GM12878 (cell line): ENCODE measurements at regions not wholly inside any gene's neighbourhood (a gene's known extent, or its start where the extent isn't known, plus 50 kb on each side); places are given as distances from the start of the nearest gene placed in this dataset.

ENCODE experiments used
- ATAC-seq: fragments of 200-7000 bp; cut with Tn5 transposase; 3 replicates; pipeline ENCODE4 v1.9.1; 2020; ENCODE audit warnings: mild to moderate bottlenecking, moderate library complexity
- BruUV-seq: library from RNA; stranded (reverse); fragments of 400-500 nt; replicated peaks from 2 replicates; lab custom pipeline; 2021; lab: Mats Ljungman, UMichigan
- CTCF ChIA-PET: fragments of 300-600 bp; sonication (Branson Sonifier 250); formaldehyde crosslinking; extraction: SDS; loops from one replicate; lab custom pipeline; 2021; ENCODE audit warnings: inconsistent platforms; lab: Yijun Ruan, JAX
- POLR2A ChIA-PET: fragments of 350-600 bp; formaldehyde crosslinking; extraction: SDS; loops from one replicate; lab custom pipeline; 2021; ENCODE audit warnings: inconsistent platforms; lab: Charles Lee
- RAD21 ChIA-PET: fragments of 300-600 bp; sonication (Branson Sonifier 250); formaldehyde crosslinking; loops from one replicate; lab custom pipeline; 2023; ENCODE audit warnings: antibody characterized with exemption; ENCODE audit not compliant: unreplicated experiment; lab: Charles Lee
- SMC1A ChIA-PET: fragments of 300-600 bp; sonication (Branson Sonifier 250); formaldehyde crosslinking; loops from one replicate; lab custom pipeline; 2023; ENCODE audit not compliant: unreplicated experiment, uncharacterized antibody; lab: Charles Lee
- DNase-seq: peaks from one replicate; pipeline ENCODE4 v3.0.0-alpha.2; 2011; ENCODE audit warnings: low read depth, low spot score
- FAIRE-seq: peaks from 3 replicates; lab custom pipeline; 2011; peaks lifted over from hg19 to GRCh38; lab: Jason Lieb, UNC
- H2AFZ ChIP-seq: 2 replicates; pipeline ENCODE4 v1.6.0; 2011; ENCODE audit warnings: low read depth, low read length, control low read depth; ENCODE audit not compliant: control insufficient read depth
- H3K27ac ChIP-seq: 2 replicates; pipeline ENCODE4 v1.5.1; 2011; ENCODE audit warnings: control low read depth; ENCODE audit not compliant: control insufficient read depth, insufficient read depth
- H3K27me3 ChIP-seq, 2 experiments: replicated peaks in 1 of 2; 2 replicates each; pipeline versions ENCODE4 v1.6.0 to v1.6.1; 2011; ENCODE audit warnings: low read length in 1 of 2; ENCODE audit not compliant: control insufficient read depth in 2 of 2, insufficient read depth in 2 of 2
- H3K36me3 ChIP-seq, 2 experiments: 2 replicates each; pipeline ENCODE4 v1.5.1; 2011; ENCODE audit warnings: low read length in 1 of 2; ENCODE audit not compliant: control insufficient read depth in 2 of 2, insufficient read depth in 2 of 2
- H3K4me1 ChIP-seq: 2 replicates; pipeline ENCODE4 v1.6.1; 2011; ENCODE audit warnings: mild to moderate bottlenecking, low read length, moderate library complexity, mixed read lengths; ENCODE audit not compliant: control insufficient read depth, insufficient read depth
- H3K4me2 ChIP-seq: 2 replicates; pipeline ENCODE4 v1.6.0; 2011; ENCODE audit warnings: control low read depth; ENCODE audit not compliant: control insufficient read depth, insufficient read depth
- H3K4me3 ChIP-seq: fragments of 200-600 bp; sonication (generic); 2 replicates; pipeline ENCODE4 v1.5.1; 2016
- H3K79me2 ChIP-seq: 2 replicates; pipeline ENCODE4 v1.6.0; 2011; ENCODE audit warnings: low read length; ENCODE audit not compliant: control insufficient read depth, insufficient read depth
- H3K9ac ChIP-seq: 2 replicates; pipeline ENCODE4 v1.8.0; 2011; ENCODE audit warnings: low read length, control low read depth, mixed read lengths; ENCODE audit not compliant: control insufficient read depth, insufficient read depth
- H3K9me3 ChIP-seq: replicated peaks from 3 replicates; pipeline ENCODE4 v1.5.1; 2011; ENCODE audit warnings: mild to moderate bottlenecking, low read length; ENCODE audit not compliant: control insufficient read depth, insufficient read depth
- H4K20me1 ChIP-seq: 2 replicates; pipeline ENCODE4 v1.6.0; 2011; ENCODE audit not compliant: control insufficient read depth, insufficient read depth
- ATF3 ChIP-seq: IDR thresholded peaks from 2 replicates; pipeline ENCODE4 v1.6.1; 2011; ENCODE audit warnings: low read depth, mild to moderate bottlenecking, low read length, moderate library complexity, borderline replicate concordance; ENCODE audit errors: extremely low read depth
- CBFB ChIP-seq: IDR thresholded peaks from 2 replicates; pipeline ENCODE4 v1.6.1; 2016; ENCODE audit warnings: antibody characterized with exemption, low read depth
- DPF2 ChIP-seq: fragments of 450-650 bp; IDR thresholded peaks from 2 replicates; pipeline ENCODE4 v1.6.1; 2017; ENCODE audit warnings: mild to moderate bottlenecking
- EED ChIP-seq: sonication (generic); IDR thresholded peaks from 2 replicates; pipeline ENCODE4 v1.6.1; 2016; ENCODE audit warnings: antibody characterized with exemption, low read depth
- FOS ChIP-seq: IDR thresholded peaks from 3 replicates; pipeline ENCODE4 v1.6.1; 2011; ENCODE audit warnings: borderline replicate concordance; ENCODE audit not compliant: insufficient read length; ENCODE audit errors: extremely low read depth
- HDGF ChIP-seq: fragments of 450-650 bp; IDR thresholded peaks from 2 replicates; pipeline ENCODE4 v1.6.1; 2016; ENCODE audit warnings: antibody characterized with exemption
- KLF5 ChIP-seq: fragments of 450-650 bp; IDR thresholded peaks from 2 replicates; pipeline ENCODE4 v1.6.1; 2014; ENCODE audit warnings: mild to moderate bottlenecking; ENCODE audit not compliant: partially characterized antibody
- MTA3 ChIP-seq: IDR thresholded peaks from 2 replicates; pipeline ENCODE4 v1.6.1; 2012; ENCODE audit warnings: low read length, inconsistent platforms, borderline replicate concordance
- NFIC ChIP-seq: IDR thresholded peaks from 2 replicates; pipeline ENCODE4 v1.6.1; 2012; ENCODE audit warnings: low read depth, mild to moderate bottlenecking, inconsistent platforms, low read length, moderate library complexity
- PAX8 ChIP-seq: fragments of 450-650 bp; IDR thresholded peaks from 2 replicates; pipeline ENCODE4 v1.6.1; 2017; ENCODE audit warnings: mild to moderate bottlenecking, moderate library complexity
- RB1 ChIP-seq: fragments of 450-650 bp; formaldehyde crosslinking; IDR thresholded peaks from 2 replicates; pipeline ENCODE4 v1.6.1; 2017; ENCODE audit warnings: mild to moderate bottlenecking, borderline replicate concordance
- RCOR1 ChIP-seq: conservative IDR thresholded peaks from 2 replicates; pipeline ENCODE4 v1.6.1; 2012; ENCODE audit warnings: low read depth, low read length, improper control_type of control experiment
- SRF ChIP-seq, 2 experiments: IDR thresholded peaks; 2 replicates each; pipeline ENCODE4 v1.6.1; 2011; ENCODE audit warnings: low read depth in 2 of 2, low read length in 2 of 2, mild to moderate bottlenecking in 1 of 2, moderate library complexity in 1 of 2
- YBX1 ChIP-seq: fragments of 450-650 bp; IDR thresholded peaks from 2 replicates; pipeline ENCODE4 v1.6.1; 2016; ENCODE audit warnings: antibody characterized with exemption
- ZBTB11 ChIP-seq: fragments of 450-650 bp; formaldehyde crosslinking; IDR thresholded peaks from 2 replicates; pipeline ENCODE4 v1.5.0; 2022; ENCODE audit warnings: mild to moderate bottlenecking, missing genetic modification characterization
- ZNF592 ChIP-seq: fragments of 450-650 bp; IDR thresholded peaks from 2 replicates; pipeline ENCODE4 v1.6.1; 2017; ENCODE audit warnings: mild to moderate bottlenecking, moderate library complexity
- WGBS: methylation state at CpG from one replicate; pipeline ENCODE4 v1.1.6; 2016; ENCODE audit warnings: low lambda C conversion rate; ENCODE audit not compliant: insufficient replicate concordance, insufficient coverage; ENCODE audit errors: missing lambda C conversion rate; 5-methylcytosine and 5-hydroxymethylcytosine counted together
- in situ Hi-C: fragments of 300-500 bp; cut with MboI; formaldehyde crosslinking; loops from 9 replicates; pipeline ENCODE4 v1.14.3; 2018; ENCODE audit warnings: mixed read lengths
- intact Hi-C: fragments of 100-400 bp; cut with micrococcal nuclease; formaldehyde crosslinking; loops from one replicate; pipeline ENCODE4 v1.14.2; 2022; ENCODE audit not compliant: unreplicated experiment
- TF ChIP-seq, protein P1 (sequence below): fragments of 450-650 bp; IDR thresholded peaks from 2 replicates; pipeline ENCODE4 v1.6.1; 2014; ENCODE audit warnings: mild to moderate bottlenecking

DNA sequence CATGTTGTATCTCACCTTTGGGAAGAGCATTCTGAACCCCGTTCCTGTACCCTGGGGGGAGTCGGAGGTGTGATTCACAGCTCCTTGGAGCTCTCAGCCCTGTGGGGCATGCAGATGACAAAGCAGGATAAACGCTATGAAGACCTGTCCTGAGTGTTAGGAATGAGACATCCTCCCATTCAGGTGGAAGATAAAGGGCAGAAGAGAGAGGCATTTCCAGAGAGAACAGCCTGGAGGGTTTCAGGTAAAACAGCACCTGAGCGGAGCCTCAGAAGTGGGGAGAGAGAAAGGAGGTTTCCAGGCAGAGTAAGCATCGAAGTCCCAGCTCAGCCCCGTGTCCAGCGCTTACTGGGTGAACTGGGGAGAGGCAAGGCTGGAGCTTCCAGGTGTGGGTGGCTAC is 288.9 kb downstream of the KLF6 start:
- Histone ChIP-seq H3K27me3 (no peaks in the 10 kb centered on the region), H4K20me1 (no peaks in the 10 kb centered on the region), H3K79me2 (no peaks in the 10 kb centered on the region), H2AFZ (no peak overlapping the region), H3K9ac (no peak overlapping the region), H3K4me1 (no peaks in the 10 kb centered on the region), H3K36me3 (no peaks in the 10 kb centered on the region), H3K27ac (no peak overlapping the region), H3K4me2 (no peak overlapping the region), H3K4me3 (no peak overlapping the region), H3K9me3 (no peaks in the 10 kb centered on the region)
- DNase-seq (no peak), FAIRE-seq (no peak), ATAC-seq (no peak)
- POLR2A ChIA-PET = no interaction called here
- WGBS = 42% methylated on average over 7 of the region's 7 CpGs
- RAD21 ChIA-PET = no interaction called here
- no TSS peak for BruUV-seq
- TF ChIP-seq FOS (no peak), SRF (IDR thresholded peaks at IDR 0.05; ENCODE audit: low read depth in 2 of 2, low read length in 2 of 2) (no peak), YBX1 (no peak), RB1 (no peak), EED (no peak), ATF3 (no peak), ZBTB11 (CRISPR knock-in tag) (no peak), MTA3 (no peak), HDGF (no peak), KLF5 (no peak), DPF2 (no peak), RCOR1 (no peak), ZNF592 (no peak), NFIC (no peak), CBFB (no peak), PAX8 (no peak)
- TF ChIP-seq, protein P1, sequence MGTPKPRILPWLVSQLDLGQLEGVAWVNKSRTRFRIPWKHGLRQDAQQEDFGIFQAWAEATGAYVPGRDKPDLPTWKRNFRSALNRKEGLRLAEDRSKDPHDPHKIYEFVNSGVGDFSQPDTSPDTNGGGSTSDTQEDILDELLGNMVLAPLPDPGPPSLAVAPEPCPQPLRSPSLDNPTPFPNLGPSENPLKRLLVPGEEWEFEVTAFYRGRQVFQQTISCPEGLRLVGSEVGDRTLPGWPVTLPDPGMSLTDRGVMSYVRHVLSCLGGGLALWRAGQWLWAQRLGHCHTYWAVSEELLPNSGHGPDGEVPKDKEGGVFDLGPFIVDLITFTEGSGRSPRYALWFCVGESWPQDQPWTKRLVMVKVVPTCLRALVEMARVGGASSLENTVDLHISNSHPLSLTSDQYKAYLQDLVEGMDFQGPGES = no peak
- SMC1A ChIA-PET = no interaction called here
- intact Hi-C loops (no loop called here), in situ Hi-C loops (no loop called here)
- CTCF ChIA-PET = no interaction called here
